ENCODE measurements at regions not wholly inside any gene's neighbourhood (a gene's known extent, or its start where the extent isn't known, plus 50 kb on each side); places are given as distances from the start of the nearest gene placed in this dataset.

DNA sequence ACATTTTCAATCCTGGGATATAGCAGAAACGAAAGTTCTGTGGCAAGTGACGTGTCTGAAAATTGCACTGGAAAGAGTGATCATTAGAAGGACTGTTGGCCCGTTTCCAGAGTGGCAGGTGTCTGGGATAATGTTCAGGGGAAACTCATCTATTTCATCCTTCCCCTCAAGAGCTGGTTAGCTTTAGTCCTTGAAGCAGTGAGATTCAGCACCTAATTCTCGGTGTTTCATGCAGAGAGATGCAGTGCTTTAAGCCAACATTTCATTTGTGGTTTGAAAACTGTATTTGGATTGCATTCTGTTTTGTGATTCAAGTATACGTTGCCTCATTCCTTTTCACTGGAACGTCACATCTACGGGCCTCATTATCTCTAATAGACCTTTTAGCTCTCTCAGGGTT is 205.0 kb upstream of the RAG2 start:
- no peaks in the 10 kb centered on the region for H3K9me3 Mint-ChIP-seq
- no peaks in the 10 kb centered on the region for H3K36me3 Mint-ChIP-seq (ENCODE audit: low read depth)
- H3K4me1 Mint-ChIP-seq (ENCODE audit: low read depth), result no peaks in the 10 kb centered on the region
- no peak overlapping the region for H3K4me3 Mint-ChIP-seq
- H3K27me3 Mint-ChIP-seq, result peaks cover 2% of the 10 kb centered on the region
- H3K27ac Mint-ChIP-seq, result no peak overlapping the region

DNA sequence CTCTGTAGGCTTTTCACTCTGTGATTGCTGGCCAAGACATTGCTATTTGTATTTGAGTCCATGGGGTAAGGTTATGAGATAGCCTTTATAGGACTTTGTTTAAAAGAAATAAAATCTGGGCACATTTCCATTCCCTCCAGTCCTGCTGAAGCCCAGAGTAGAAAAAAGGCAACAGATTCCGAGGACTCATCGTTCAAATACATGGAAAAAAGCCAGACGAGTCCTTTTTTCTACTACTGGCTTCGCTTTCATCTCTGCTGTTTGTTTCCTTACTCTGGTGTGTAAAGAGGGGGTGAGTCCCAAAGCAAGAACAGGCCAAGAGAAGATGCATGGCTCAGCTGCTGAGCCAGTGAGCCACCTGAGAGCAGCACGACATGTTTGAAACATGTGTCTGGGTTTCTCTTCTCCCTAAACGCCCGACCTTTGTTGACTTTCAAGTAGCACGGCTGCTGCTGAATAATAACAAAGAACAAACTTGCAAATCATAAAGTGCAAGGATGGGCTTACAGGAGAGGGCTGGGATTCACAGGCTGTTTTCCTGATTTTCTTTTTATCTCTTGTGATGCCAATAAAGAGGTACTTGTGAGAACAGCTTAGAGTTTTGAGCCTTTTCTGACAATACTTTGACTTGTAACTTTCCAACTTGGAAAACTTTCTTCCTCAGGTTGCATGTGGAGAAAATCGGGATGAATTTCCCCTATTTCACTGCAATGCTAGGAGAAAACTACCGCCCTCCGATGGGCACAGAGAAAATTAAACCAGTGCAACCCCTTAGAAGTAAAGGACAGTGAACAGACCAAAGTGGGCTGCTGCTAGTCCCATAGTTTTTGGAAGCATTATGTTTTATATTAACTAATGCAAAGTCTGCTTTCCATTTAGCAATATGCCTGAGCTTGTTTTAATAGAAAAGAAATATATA is 195.2 kb upstream of the RAG2 start:
- H3K9me3 Mint-ChIP-seq, result no peaks in the 10 kb centered on the region
- H3K4me1 Mint-ChIP-seq (ENCODE audit: low read depth), result no peaks in the 10 kb centered on the region
- peaks cover 11% of the 10 kb centered on the region for H3K27me3 Mint-ChIP-seq
- H3K4me3 Mint-ChIP-seq, result no peak overlapping the region
- no peak overlapping the region for H3K27ac Mint-ChIP-seq
- H3K36me3 Mint-ChIP-seq (ENCODE audit: low read depth), result no peaks in the 10 kb centered on the region

DNA sequence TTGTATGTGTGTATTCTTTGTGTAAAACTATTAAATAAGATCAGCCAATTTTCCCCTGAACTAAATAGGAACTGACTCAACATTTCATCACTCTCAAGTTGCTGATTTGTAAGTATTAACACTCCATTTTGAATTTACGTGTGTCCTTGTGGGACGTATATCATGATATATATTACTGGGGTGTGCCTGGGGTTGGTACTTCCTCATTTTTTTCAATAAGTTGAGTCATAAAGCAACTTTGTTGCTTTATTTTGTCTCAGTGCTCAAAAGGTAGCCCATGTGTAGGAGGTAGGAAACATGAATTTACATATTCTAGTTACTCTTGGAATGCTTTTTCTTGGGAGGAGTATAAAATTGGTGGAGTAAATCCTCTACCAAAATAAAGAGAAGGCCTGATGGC is 193.9 kb upstream of the RAG2 start:
- peaks cover 7% of the 10 kb centered on the region for H3K27me3 Mint-ChIP-seq
- no peak overlapping the region for H3K4me3 Mint-ChIP-seq
- H3K36me3 Mint-ChIP-seq (ENCODE audit: low read depth), result no peaks in the 10 kb centered on the region
- H3K27ac Mint-ChIP-seq, result no peak overlapping the region
- H3K9me3 Mint-ChIP-seq, result no peaks in the 10 kb centered on the region
- H3K4me1 Mint-ChIP-seq (ENCODE audit: low read depth), result no peaks in the 10 kb centered on the region

- Mint-ChIP-seq H3K27ac (no peak overlapping the region), H3K9me3 (no peaks in the 10 kb centered on the region), H3K27me3 (peaks cover 12% of the 10 kb centered on the region), H3K4me3 (no peak overlapping the region), H3K36me3 (ENCODE audit: low read depth) (no peaks in the 10 kb centered on the region), H3K4me1 (ENCODE audit: low read depth) (no peaks in the 10 kb centered on the region)
Observed at GRCh38 chr11:36790526-36790925, 192.5 kb upstream of the RAG2 start.

- Mint-ChIP-seq H3K4me3 (no peak overlapping the region), H3K36me3 (ENCODE audit: low read depth) (no peaks in the 10 kb centered on the region), H3K27ac (no peak overlapping the region), H3K4me1 (ENCODE audit: low read depth) (no peaks in the 10 kb centered on the region), H3K27me3 (peaks cover 18% of the 10 kb centered on the region), H3K9me3 (no peaks in the 10 kb centered on the region)
Observed at GRCh38 chr11:36783808-36784207, 185.8 kb upstream of the RAG2 start.

GRCh38 chr11:36779791-36780190 is 181.8 kb upstream of the RAG2 start:
- no peak overlapping the region for H3K4me3 Mint-ChIP-seq
- no peak overlapping the region for H3K27ac Mint-ChIP-seq
- no peaks in the 10 kb centered on the region for H3K4me1 Mint-ChIP-seq (ENCODE audit: low read depth)
- no peaks in the 10 kb centered on the region for H3K36me3 Mint-ChIP-seq (ENCODE audit: low read depth)
- no peaks in the 10 kb centered on the region for H3K9me3 Mint-ChIP-seq
- peaks cover 27% of the 10 kb centered on the region for H3K27me3 Mint-ChIP-seq

- no peak overlapping the region for H3K27ac Mint-ChIP-seq
- no peaks in the 10 kb centered on the region for H3K36me3 Mint-ChIP-seq (ENCODE audit: low read depth)
- no peaks in the 10 kb centered on the region for H3K9me3 Mint-ChIP-seq
- H3K4me1 Mint-ChIP-seq (ENCODE audit: low read depth), result no peaks in the 10 kb centered on the region
- peaks cover 34% of the 10 kb centered on the region for H3K27me3 Mint-ChIP-seq
- no peak overlapping the region for H3K4me3 Mint-ChIP-seq
Observed at GRCh38 chr11:36777311-36777710, 179.3 kb upstream of the RAG2 start.

DNA sequence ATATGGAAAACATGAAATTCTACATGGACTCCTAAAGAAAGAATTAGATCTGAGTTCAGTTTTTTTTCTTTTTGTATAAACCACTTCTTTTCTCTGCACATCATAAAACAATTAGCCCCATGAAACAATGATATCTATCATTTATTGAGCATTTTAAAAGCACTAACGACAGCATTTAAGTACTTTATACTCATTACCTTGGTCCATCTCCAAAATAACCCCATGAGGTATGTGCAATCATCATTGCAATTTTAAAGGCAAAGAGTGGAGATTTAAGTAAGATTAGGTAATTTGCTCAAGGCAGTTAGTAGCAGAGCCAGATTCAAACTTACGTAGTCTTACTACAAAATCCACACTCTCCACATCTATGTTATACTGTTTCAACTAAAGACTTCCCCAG is 177.7 kb upstream of the RAG2 start:
- H3K4me3 Mint-ChIP-seq, result no peak overlapping the region
- H3K4me1 Mint-ChIP-seq (ENCODE audit: low read depth), result no peaks in the 10 kb centered on the region

DNA sequence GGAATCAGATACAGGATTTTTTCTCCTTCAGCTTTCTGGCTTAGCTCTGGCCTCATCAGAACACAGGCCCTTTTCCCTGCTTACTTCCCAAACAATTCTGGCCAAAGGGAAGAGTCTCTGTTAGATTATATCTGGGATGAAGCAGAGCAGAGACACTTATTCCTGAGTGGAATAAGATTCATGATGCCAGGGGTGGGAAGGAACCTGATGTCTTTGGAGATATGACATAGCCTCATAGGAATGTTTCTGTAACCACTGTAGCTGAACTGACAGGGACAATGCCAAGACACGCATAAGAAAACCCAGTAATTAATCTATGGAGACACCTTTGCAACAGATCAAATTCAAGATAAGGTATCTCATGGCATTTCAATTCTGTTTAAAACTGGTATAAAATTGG is 177.1 kb upstream of the RAG2 start:
- Mint-ChIP-seq H3K4me1 (ENCODE audit: low read depth) (no peaks in the 10 kb centered on the region), H3K27ac (no peak overlapping the region), H3K4me3 (no peak overlapping the region), H3K27me3 (peaks cover 34% of the 10 kb centered on the region), H3K36me3 (ENCODE audit: low read depth) (no peaks in the 10 kb centered on the region), H3K9me3 (no peaks in the 10 kb centered on the region)

More for the DNA sequence above, 177.7 kb upstream of the RAG2 start:
- Mint-ChIP-seq H3K9me3 (no peaks in the 10 kb centered on the region), H3K27ac (no peak overlapping the region), H3K27me3 (peaks cover 34% of the 10 kb centered on the region), H3K36me3 (ENCODE audit: low read depth) (no peaks in the 10 kb centered on the region)

GRCh38 chr11:36774603-36775002 is 176.6 kb upstream of the RAG2 start:
- H3K36me3 Mint-ChIP-seq (ENCODE audit: low read depth), result no peaks in the 10 kb centered on the region
- no peak overlapping the region for H3K27ac Mint-ChIP-seq
- no peak overlapping the region for H3K4me3 Mint-ChIP-seq
- H3K9me3 Mint-ChIP-seq, result no peaks in the 10 kb centered on the region
- peaks cover 33% of the 10 kb centered on the region for H3K27me3 Mint-ChIP-seq
- H3K4me1 Mint-ChIP-seq (ENCODE audit: low read depth), result no peaks in the 10 kb centered on the region

- Mint-ChIP-seq H3K27ac (no peak overlapping the region), H3K4me1 (ENCODE audit: low read depth) (no peaks in the 10 kb centered on the region), H3K4me3 (no peak overlapping the region), H3K36me3 (ENCODE audit: low read depth) (no peaks in the 10 kb centered on the region), H3K27me3 (peaks cover 5% of the 10 kb centered on the region), H3K9me3 (no peaks in the 10 kb centered on the region)
Observed at GRCh38 chr11:36763187-36763586, 165.2 kb upstream of the RAG2 start.

- no peaks in the 10 kb centered on the region for H3K4me1 Mint-ChIP-seq (ENCODE audit: low read depth)
- H3K27me3 Mint-ChIP-seq, result peaks cover 28% of the 10 kb centered on the region
- H3K27ac Mint-ChIP-seq, result no peak overlapping the region
Observed at GRCh38 chr11:36757075-36757474, 159.0 kb upstream of the RAG2 start.

DNA sequence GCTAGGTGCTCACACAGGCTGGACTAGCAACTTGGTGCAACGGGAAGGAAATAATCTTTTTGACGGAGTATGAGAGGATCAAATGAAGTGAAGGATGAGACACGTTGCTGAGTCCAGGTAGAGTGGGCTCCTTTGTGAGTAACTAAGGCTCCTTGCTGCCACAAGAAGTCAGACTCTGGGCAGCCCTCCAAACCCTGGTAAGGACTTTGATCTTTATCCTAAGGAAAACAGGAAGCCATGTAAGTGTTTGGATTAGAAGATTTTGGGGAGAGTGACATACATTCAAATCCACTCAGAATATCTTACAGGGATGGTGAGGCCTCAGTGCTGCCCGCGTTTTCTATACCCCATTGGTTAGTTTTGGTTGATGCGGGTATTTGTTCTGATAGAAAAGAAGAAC is 155.9 kb upstream of the RAG2 start:
- Mint-ChIP-seq H3K27ac (no peak overlapping the region), H3K4me1 (ENCODE audit: low read depth) (no peaks in the 10 kb centered on the region), H3K27me3 (peaks cover 33% of the 10 kb centered on the region), H3K4me3 (no peak overlapping the region), H3K9me3 (no peaks in the 10 kb centered on the region), H3K36me3 (ENCODE audit: low read depth) (no peaks in the 10 kb centered on the region)

More at GRCh38 chr11:36757075-36757474, 159.0 kb upstream of the RAG2 start:
- H3K36me3 Mint-ChIP-seq (ENCODE audit: low read depth), result no peaks in the 10 kb centered on the region
- H3K4me3 Mint-ChIP-seq, result no peak overlapping the region
- H3K9me3 Mint-ChIP-seq, result no peaks in the 10 kb centered on the region

DNA sequence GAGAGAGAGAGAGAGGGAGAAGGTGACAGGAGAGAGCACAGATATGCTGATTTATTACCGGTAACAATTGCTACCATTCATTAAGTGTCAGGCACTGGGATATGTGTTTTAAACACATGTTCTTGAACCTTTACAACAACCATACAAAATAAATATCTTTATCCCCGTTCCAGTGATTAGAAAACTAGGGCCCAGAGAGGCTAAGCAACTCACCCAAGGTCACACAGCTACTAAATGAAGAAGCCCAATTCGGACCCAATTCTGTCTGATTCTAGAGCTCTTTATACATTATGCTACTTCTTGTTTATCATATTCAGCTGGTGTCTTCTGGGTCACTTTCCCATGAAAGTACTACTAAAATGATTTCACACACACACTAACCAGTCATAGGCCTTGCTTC is 154.0 kb upstream of the RAG2 start:
- H3K36me3 Mint-ChIP-seq (ENCODE audit: low read depth), result no peaks in the 10 kb centered on the region
- no peak overlapping the region for H3K27ac Mint-ChIP-seq
- H3K27me3 Mint-ChIP-seq, result peaks cover 35% of the 10 kb centered on the region
- no peaks in the 10 kb centered on the region for H3K9me3 Mint-ChIP-seq
- H3K4me1 Mint-ChIP-seq (ENCODE audit: low read depth), result no peaks in the 10 kb centered on the region
- no peak overlapping the region for H3K4me3 Mint-ChIP-seq

DNA sequence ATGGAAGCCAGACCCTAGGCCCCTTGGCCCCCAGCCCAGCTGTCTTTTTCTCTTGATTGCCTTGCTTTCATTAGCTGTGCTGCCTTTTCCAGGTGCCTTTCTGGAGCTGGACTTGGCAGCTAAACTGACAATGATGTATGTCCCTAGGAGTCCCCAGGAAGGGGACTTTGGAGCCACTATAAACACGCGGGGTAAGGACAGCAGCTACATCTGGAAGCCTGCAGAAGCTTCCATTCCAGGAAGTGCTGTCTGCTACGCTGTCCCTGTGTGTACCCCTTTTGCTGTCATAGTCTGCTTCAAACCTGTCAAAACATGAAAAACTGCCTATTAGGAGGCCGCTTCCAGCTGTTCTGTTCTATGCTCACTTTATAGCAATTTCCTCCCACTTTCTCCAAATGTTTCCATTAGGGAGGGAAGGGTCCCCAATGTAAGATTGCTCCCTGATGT is 153.3 kb upstream of the RAG2 start:
- Mint-ChIP-seq H3K36me3 (ENCODE audit: low read depth) (no peaks in the 10 kb centered on the region), H3K27ac (no peak overlapping the region), H3K4me3 (no peak overlapping the region), H3K9me3 (no peaks in the 10 kb centered on the region), H3K4me1 (ENCODE audit: low read depth) (no peaks in the 10 kb centered on the region), H3K27me3 (peaks cover 35% of the 10 kb centered on the region)

DNA sequence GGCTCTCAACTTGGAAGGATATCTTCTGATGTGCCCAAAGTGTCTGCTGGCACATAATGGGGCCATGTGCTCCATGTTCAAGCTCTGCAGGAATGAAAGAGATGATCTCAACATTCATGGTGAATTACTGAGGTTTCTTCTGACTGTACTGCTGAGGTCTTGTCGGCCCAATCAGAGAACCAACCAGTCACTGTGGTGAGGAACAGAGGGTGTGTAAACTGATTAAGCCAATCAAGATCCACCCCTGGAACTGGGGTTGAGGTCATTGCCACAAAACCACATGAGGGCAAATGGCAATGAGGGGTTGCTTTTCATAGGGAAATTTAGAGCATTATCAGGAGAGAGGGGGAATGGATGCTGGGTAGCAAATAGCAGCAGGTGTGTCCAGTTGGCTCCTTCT is 152.3 kb upstream of the RAG2 start:
- Mint-ChIP-seq H3K27ac (no peak overlapping the region), H3K27me3 (peaks cover 39% of the 10 kb centered on the region), H3K4me1 (ENCODE audit: low read depth) (no peaks in the 10 kb centered on the region), H3K4me3 (no peak overlapping the region), H3K9me3 (no peaks in the 10 kb centered on the region), H3K36me3 (ENCODE audit: low read depth) (no peaks in the 10 kb centered on the region)
